ENCODE measurements at regions not wholly inside any gene's neighbourhood (a gene's known extent, or its start where the extent isn't known, plus 50 kb on each side); places are given as distances from the start of the nearest gene placed in this dataset.

GRCh38 chr2:150174056-150174805 lies 313.2 kb downstream of the RND3 start:
- TF ChIP-seq CTCF (IDR thresholded peaks at IDR 0.05), result no peak
- no peak for TF ChIP-seq POLR2A (IDR thresholded peaks at IDR 0.05)
